22Rv1 (cell line): ENCODE measurements at regions not wholly inside any gene's neighbourhood (a gene's known extent, or its start where the extent isn't known, plus 50 kb on each side); places are given as distances from the start of the nearest gene placed in this dataset.

Experiments used
- H3K27ac ChIP-seq: fragments of 450-650 bp; 2 replicates; pipeline ENCODE4 v1.5.1; 2017
- CTCF ChIP-seq: fragments of 450-650 bp; IDR thresholded peaks from 2 replicates; pipeline ENCODE4 v1.5.1; 2017; ENCODE audit warnings: mild to moderate bottlenecking
- ZFX ChIP-seq: fragments of 450-650 bp; IDR thresholded peaks from 2 replicates; pipeline ENCODE4 v1.6.1; 2017; ENCODE audit warnings: antibody characterized with exemption, borderline replicate concordance

- TF ChIP-seq ZFX (no peak), CTCF (no peak)
- no peak overlapping the region for H3K27ac ChIP-seq
Measured at GRCh38 chr10:121154846-121155245, 303.7 kb downstream of the WDR11 start.

- H3K27ac ChIP-seq, result no peak overlapping the region
- no peak for TF ChIP-seq ZFX
Measured at GRCh38 chr10:121155742-121156474, 304.7 kb downstream of the WDR11 start.

GRCh38 chr10:121157998-121158397 lies 306.8 kb downstream of the WDR11 start:
- no peak overlapping the region for H3K27ac ChIP-seq
- TF ChIP-seq ZFX (no peak), CTCF (no peak)

GRCh38 chr10:121158988-121159579 lies 307.9 kb downstream of the WDR11 start:
- H3K27ac ChIP-seq, result no peak overlapping the region
- TF ChIP-seq CTCF, result no peak
- no peak for TF ChIP-seq ZFX

- no peak for TF ChIP-seq CTCF
- no peak for TF ChIP-seq ZFX
- H3K27ac ChIP-seq, result no peak overlapping the region
Measured at GRCh38 chr10:121159670-121160069, 308.5 kb downstream of the WDR11 start.

- no peak overlapping the region for H3K27ac ChIP-seq
- TF ChIP-seq CTCF (no peak), ZFX (no peak)
Measured at GRCh38 chr10:121165276-121165675, 314.1 kb downstream of the WDR11 start.

GRCh38 chr10:121167534-121168243 lies 316.5 kb downstream of the WDR11 start:
- H3K27ac ChIP-seq, result no peak overlapping the region
- no peak for TF ChIP-seq ZFX
- no peak for TF ChIP-seq CTCF
